Stimulated activated CD8-positive, alpha-beta memory T cell treated with anti-CD3 and anti-CD28 coated beads, Interleukin-15, amount 100 ng/mL, for 1 hour (primary cell): ENCODE measurements at regions not wholly inside any gene's neighbourhood (a gene's known extent, or its start where the extent isn't known, plus 50 kb on each side); places are given as distances from the start of the nearest gene placed in this dataset.

Source experiments
- DNase-seq: peaks from one replicate; pipeline ENCODE4 v3.0.0-alpha.2; 2020; ENCODE audit warnings: low read depth

DNA sequence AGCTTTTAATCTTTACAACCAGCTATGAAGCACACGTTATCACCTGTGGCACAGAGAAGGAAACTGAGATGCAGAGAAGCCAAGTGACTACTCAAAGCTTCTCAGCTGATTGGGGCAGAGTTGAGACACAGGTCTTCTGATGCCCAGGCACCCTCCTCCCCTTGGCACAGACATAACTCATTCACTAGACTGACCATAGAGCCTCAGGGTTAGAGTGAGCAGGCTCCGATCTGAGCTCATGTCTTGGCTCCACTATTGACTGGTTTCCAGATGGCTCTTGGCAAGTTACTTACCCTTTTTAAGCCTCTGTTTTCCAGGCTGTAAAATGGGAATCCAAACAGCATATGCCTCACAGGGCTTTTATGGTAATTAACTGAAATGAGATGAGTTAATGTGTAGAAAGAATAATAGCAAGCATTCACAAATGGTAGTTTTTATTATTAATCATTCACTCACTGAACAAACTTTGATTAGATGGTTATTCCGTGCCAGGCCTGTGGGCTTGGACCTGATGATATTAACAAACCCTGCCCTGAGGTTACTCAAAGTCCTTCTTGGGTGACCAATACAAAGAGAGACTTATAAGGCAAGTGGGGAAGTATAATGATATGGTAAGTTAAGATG, 184.3 kb downstream of the ANXA2 start:
- no peak for DNase-seq

DNA sequence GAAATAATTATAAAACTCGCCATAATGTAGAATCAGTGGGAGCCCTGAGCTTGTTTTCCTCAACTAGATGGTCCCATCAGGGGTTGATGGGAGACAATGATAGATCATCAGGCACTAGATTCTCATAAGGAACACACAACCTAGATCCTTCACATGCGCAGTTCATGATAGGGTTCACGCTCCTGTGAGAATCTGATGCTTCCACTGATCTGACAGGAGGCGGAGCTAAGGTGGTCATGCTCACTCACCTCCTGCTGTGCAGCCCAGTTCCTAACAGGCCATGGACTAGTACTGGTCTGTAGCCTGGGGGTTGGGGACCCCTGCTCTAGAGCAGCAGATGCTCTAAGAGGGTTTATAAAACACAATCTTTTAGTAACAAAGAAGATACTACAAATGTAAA, 183.6 kb downstream of the ANXA2 start:
- no peak for DNase-seq

DNA sequence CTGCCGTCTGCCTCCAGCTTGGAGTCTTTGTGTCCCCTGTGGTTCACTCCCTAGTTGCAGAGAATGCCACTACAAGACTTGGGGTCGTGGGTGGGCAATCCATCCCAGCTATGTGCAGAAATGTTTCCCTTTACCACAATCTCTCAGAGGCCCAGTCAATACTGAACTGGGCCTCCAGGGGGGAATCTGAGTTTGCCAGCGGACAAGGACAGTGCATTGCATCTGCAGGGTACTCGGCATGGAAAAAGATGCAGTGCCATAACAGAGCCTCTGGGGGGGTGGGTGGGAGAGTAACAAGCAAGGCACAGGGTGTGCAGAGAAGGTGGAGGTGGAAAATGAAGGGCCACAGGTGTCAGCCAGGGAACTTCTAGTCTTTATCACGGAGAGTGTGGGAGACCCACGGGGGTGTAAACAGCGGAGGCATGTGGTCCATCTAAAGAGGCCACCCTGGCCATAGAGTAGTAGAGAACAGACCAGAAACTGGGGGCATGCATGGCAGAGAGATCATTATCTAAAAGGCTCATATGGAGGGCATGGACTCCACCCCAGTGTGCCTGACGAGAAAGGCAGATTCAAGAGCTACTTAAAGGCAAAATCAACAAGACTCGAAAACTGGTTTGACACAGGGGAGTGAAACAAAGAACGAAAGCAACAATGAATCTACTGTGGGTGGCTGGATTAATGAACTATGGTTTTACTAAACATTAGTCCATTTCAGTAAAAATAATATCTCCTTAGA, 182.4 kb downstream of the ANXA2 start:
- no peak for DNase-seq

DNA sequence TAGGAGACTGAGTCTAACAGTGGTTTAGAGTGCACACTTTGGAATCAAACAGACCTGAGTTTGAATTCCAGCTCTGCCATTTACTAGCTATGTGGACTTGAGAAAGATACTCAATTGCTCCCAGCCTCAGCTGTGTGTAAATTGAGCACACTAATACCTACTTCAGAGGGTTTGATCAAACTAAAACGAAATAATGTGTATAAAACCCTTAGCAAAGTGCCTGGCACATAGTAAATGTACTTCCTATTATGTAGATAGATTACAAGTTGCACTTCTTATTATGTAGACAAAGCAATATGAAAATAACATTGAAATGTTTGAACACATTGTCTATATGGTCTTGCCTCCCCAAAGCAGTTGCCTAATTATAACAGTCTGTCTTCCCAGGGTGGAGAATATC, 180.6 kb downstream of the ANXA2 start:
- no peak for DNase-seq

DNA sequence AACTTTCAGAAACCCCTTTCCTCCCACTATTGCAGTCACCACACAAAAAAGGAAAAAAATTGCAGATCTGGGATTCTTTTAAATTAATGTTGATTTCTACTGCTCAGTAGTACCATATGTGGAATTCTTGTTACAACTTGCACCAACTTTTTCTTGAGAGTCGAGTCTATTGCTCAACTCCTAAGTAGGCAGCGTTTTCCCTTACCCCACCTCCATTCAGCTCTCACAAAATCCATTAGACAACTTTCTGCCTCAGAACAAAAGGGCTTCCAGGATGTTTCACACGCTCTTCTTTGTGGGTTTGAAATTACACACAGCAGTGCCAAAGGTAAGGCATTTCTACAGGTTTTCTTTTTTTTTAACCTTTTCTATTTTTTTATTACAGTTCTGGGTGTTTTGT, 179.5 kb downstream of the ANXA2 start:
- DNase-seq, result no peak

DNA sequence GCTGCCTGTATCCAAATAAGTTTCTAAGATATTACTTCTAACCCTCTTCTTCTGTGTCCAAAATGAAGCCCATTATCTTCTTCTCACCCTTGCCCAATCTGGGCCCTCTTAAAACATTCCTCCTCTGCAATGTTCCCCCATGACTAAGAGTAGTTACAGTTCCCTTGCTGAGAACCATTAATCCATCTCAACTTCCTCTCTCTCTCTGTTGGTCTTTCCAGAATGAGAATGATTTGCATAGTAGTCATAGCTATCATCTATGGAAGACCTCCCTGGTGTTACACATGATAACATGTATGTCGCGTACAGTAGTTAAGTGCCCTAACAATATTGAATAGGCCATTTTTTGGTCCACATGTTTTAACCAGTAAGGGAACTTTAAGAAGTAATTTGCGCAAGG, 177.9 kb downstream of the ANXA2 start:
- no peak for DNase-seq

DNA sequence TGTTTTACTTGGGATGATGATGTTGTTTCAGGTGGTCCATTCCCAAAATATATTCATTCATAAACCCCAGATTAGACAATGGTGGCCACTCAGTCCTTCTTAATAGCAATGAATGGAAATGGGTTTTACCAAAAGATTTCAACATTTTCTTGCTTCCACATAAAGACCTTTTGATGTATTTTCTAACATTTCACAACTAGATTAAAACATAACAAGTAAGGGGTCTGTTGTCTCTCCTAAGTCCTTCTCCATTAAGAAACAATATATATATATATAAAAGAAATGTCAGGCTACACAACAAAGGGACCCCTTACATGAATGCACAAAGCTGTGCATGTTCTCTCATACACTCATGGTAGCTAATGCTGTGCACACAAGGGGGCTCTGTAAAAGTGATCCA, 176.4 kb downstream of the ANXA2 start:
- no peak for DNase-seq

DNA sequence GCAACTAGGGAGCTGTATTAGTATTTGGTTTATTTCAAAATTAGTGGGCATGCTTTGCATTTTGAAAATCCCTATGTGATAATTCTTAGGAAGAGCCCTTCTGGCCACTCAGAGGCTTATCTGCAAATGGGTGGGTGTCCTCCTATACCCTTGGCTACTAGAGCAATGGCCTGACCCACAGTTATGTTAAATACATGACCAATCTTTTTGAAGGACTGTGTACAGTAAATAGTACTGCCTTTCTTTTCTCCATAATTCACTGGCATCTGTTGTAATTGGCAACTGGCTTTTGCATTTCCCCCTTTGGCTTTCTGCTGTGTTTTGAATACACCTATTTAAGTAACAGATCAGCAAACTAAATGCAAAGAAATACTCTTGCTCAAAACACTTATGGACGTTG, 175.4 kb downstream of the ANXA2 start:
- DNase-seq, result no peak

DNA sequence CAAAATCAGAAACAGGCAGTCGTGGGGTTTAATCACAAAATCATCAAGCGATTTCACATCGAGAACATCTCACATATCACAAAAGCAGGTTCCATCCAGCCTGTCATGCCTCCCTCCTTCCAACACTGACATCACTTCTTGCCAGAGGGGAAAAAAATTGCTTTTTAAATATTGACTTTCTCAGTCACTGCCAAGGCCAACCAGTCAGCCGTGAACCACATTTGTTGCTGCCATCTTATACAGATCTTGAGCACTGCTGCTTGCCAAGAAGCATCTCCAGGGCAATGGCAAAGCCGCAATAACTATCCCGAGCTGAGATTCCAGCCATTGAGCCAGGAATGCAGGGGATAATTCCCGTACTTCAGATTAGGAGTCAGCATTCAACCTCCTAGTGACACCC, 174.6 kb downstream of the ANXA2 start:
- no peak for DNase-seq

DNA sequence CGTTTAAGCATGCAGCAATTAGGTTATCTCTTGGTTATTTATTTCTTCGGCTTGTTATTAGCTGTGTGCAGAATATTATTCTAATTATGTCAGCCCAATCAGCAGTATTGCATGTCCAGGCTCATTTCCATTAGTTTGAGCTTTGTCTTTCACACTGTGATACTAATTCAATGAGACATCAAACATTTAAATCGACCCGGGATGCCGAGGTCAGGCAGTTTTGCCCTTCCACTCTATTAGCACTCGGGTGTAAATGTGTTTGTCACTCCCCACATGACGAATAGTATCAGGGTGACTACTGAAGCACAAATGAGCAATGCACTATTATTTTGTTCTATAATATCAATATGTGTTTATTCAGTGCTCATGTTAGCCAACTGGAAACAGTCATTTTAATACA, 170.9 kb downstream of the ANXA2 start:
- no peak for DNase-seq

DNA sequence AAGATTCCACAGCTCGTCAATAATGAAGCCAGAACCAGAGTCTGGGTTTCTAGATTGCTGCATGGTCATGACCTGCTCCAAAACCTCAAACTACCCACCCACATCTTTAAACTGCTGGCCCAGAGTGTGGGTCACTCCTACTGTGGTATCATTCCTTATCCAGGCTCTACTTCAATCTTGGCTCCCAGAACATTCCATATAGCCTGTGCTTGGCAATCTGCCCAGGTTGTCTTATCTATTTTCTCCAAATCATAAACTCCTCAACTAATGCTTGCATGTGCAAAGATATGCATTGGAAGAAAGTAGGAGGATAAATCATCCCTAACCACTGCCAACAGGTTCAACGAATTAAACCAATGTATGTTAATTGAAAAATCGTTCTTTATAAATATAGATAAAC, 169.7 kb downstream of the ANXA2 start:
- no peak for DNase-seq

DNA sequence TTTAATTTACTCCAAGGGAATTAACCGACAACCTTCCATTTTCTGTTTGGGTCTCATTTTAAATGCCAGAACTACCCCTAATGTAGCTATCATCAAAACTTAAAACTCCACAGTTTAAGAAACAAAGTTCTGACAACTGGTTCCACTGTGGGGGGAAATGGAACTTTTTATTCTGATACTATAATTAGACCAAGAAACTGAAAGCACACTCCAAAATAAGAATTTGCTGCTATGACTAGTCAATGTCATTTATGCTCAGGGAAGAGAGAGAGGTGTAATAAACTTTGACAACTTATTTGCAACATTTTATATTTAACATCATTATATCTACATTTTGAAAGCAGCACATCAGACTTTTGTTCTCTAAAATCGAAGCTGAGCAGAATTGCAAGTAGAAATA, 169.2 kb downstream of the ANXA2 start:
- DNase-seq, result no peak

DNA sequence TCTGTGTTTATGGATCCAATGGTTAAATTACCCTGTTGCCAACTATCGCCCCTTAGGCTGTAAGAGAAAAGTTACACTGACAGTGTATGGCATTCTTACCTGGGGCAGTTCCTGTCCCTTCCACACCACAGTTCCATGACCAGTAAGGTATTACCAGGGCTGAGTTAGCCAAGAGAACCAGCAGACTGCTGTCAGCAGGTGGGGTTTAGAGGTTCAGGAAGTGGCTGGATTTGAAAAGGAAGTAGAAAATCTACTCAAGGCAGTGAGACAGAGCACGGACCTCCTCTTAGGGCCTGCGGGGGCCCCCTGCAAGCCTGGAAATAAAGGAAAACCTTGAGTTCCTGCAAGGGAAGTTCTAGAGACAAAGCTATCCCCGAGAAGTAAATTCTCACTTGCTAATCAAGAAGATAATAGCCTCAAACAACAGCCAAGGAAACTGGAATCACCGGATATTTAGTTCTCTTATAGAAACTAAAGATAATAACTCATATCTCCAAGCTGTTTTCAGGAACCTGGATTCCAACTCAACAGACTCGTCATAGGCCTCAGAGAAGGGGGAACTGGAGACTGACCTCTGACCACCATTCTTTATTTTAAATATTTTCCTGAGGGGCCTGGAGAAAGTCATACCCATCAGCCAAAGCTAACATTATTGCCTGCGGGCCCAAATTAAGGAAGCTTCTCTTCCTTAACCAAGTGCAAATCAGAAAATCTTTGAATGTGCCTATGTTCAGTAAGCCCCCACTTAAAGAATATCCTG, 161.7 kb downstream of the ANXA2 start:
- DNase-seq, result no peak

DNA sequence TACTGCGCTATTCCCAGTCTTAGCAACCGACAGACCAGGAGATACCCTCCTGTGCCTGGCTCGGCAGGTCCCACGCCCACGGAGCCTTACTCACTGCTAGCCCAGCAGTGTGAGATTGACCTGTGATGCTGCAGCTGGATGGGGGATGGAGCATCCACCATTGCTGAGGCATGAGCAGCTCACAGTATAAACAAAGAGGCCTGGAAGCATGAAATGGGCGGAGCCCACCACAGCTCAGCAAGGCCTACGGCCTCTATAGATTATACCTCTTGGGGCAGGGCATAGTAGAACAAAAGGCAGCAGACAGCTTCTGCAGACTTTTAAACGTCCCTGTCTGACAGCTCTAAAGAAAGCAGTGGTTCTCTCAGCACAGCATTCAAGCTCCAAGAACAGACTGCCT, 160.3 kb downstream of the ANXA2 start:
- no peak for DNase-seq

DNA sequence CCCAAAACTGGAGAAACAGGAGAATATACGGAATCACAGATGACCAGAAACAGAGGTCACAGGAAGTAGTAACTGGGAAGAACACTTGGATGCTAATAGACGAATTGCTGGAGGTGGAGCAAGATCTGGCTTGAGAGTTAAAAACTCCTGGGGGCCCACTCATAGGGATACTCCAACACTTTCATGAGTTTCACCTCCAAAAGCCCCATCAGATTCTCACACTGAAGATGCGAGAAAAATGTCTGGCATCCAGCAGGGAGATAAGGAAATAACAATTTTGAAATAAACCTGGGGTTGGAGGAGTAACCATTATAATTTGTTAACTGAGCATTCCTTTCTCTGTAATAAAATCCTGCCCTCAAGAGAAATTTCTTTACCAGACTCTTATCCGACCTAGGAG, 154.0 kb downstream of the ANXA2 start:
- no peak for DNase-seq

DNA sequence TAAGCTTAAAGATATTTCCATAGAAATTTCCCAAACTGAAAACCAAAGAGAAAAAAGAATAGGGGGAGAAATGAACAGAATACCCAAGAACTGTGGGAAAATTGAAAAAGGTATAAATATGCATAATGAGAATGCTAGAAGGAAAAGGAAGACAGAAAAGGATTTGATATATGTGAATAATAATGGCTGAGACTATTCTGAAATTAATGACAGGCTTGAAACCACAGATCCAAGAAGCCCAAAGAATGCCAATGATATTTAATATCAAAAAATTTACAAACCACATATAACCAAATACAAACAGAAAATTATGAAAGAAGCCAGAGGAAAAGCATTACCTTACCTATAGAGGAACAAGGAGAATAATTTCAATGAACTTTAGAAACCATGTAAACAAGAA, 153.0 kb downstream of the ANXA2 start:
- no peak for DNase-seq

DNA sequence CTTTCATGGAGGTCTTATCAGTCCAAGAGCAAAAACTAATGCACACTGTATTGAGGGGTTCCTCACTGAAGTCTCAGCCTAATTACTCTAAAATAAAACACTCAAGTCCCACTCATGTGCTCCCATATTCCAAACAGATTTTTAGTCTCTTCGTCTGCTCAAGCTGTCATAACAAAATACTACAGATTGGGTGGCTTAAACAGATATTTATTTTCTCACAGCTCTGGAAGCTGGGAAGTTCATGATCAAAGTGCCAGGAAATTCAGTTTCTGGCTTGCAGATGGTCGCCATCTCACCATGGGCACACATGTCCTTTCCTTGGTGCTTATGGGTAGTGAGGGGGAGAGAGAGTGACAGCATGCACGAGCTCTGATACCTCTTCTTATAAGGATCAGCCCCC, 147.5 kb downstream of the ANXA2 start:
- no peak for DNase-seq

DNA sequence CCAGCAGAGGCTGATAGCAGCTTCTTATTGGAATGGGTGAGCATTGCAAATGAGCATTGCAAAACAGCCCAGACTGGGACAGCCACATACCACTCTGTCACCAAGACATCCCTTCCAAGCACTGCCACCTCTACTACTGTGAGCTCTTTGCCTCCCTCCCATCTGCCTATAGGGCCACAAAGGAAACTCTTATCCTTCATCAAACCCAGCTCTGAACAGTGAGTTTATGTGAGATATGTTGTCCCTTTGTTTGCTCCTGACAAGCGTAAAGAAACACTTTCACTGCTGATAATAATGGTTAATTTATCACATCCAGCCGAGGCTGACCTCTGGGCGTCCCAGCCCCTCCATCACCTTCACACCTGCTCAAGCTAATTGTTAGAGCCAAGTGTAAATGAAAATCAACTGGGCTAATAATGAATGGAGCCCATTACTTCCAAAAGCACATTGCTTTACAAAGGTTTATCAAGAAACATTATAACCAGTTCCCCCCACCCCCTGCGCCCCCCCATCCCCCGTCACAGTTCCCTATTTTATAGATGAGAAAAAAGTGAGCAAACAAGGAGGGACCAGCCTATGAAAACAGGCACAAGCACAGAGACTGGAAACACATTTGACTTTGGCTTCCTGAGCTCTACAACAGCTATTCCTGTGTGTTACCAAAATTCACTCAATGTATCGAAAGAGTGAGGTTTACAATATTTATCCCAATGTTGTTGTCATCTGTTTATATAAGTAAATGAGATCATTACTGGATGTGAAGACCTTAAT, 146.3 kb downstream of the ANXA2 start:
- no peak for DNase-seq

DNA sequence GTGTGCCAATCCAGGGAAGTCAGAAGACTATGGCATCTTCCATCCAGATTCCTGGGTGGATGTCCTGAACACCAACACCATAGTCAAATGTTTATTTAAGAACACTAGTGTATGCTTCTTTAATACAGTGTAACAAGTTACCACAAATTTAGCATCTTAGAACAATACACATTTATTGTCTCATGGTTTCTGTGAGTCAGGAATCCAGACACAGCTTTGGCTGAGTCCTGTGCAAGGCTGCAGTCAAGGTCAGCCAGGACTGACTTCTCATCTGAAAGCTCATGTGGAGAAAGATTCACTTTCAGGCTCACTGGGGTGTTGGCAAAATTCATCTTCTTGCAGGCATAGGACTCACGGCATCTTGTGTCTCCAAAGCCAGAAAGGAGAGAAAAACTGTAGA, 143.4 kb downstream of the ANXA2 start:
- DNase-seq, result no peak

DNA sequence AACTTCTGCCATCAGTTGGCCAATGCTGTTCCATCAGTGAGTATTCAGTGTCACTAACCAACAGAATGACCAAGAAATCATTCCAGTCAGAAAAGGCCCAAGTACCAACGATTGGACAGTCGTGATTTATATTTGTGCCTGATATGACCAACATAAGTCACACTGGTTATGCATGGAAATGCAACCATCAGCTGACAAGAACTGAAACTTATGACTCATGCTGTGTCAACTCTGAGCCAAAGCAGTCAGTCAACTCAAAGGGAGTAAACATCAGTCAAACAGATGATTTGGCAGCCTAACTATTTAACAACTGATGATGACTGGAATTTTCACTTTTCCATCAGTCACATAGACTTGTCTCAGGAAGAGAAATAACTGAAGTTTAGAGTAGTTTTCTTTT, 142.4 kb downstream of the ANXA2 start:
- no peak for DNase-seq

DNA sequence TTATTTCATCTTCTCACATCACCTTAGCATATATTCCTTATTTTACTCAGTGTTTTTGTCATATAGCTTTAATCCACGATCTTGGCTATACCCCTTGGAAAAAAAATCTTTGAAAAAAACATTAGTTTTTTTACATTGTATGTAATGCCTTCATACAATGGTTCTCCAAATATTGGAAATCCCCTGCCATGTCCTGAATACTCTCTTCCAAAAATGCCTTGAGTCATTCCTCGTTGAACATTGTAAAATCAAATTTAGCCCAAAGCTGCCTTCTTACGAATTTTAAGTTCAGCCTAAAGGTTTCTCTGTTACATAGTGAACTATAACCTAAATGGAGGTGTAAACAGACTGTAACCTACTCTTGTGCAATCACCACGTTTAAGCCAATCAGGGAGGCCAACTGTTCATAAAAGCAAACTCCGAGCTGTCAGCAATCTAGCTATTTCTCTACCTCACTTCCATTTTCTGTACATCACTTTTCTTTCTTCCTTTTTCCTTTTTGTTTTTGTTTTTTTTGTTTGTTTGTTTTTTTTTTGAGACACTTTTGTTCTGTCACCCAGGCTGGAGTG, 140.1 kb downstream of the ANXA2 start:
- DNase-seq, result no peak

DNA sequence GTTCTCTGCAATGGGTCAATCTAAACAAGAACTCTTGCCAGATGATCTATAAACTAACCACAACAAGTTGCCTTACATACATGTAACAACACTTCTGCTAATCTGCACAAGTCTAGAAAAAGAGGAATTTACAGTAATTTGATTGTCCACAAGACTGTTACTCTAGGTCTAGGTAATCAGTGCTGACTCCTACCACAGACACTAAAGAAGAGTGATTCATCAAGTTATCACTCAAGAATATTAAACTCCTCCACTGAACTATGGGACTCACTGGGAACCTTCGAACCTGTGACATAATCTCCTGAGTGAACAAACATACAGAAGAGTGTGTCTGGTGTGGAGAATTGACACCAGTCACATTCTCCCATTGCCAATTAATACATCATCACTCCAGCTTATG, 138.3 kb downstream of the ANXA2 start:
- no peak for DNase-seq
